Mononuclear cell (primary cell): ENCODE measurements at regions not wholly inside any gene's neighbourhood (a gene's known extent, or its start where the extent isn't known, plus 50 kb on each side); places are given as distances from the start of the nearest gene placed in this dataset.

Source experiments
- H3K27me3 ChIP-seq: 2 replicates; pipeline ENCODE4 v1.6.0; 2011; ENCODE audit warnings: low read length, control low read depth; ENCODE audit not compliant: insufficient read depth
- H3K4me1 ChIP-seq: 2 replicates; pipeline ENCODE4 v1.5.1; 2011; ENCODE audit warnings: mild to moderate bottlenecking, low read length, control low read depth; ENCODE audit not compliant: insufficient read depth
- H3K4me3 ChIP-seq: 2 replicates; pipeline ENCODE4 v1.5.1; 2011; ENCODE audit warnings: mild to moderate bottlenecking, low read length, moderate library complexity
- H3K9me3 ChIP-seq: 2 replicates; pipeline ENCODE4 v1.5.1; 2011; ENCODE audit warnings: low read depth, mild to moderate bottlenecking, control low read depth, low read length

- Histone ChIP-seq H3K27me3 (no peaks in the 10 kb centered on the region), H3K9me3 (no peaks in the 10 kb centered on the region)
Measured at GRCh38 chr14:54322701-54323337, 74.0 kb upstream of the CDKN3 start.

GRCh38 chr14:54325766-54326165 is 71.0 kb upstream of the CDKN3 start:
- Histone ChIP-seq H3K9me3 (no peaks in the 10 kb centered on the region), H3K4me3 (no peak overlapping the region), H3K4me1 (no peaks in the 10 kb centered on the region), H3K27me3 (no peaks in the 10 kb centered on the region)

More at GRCh38 chr14:54322701-54323337, 74.0 kb upstream of the CDKN3 start:
- no peak overlapping the region for H3K4me3 ChIP-seq
- H3K4me1 ChIP-seq, result no peaks in the 10 kb centered on the region

- no peak overlapping the region for H3K4me3 ChIP-seq
- H3K4me1 ChIP-seq, result no peaks in the 10 kb centered on the region
- H3K27me3 ChIP-seq, result peaks cover 5% of the 10 kb centered on the region
- no peaks in the 10 kb centered on the region for H3K9me3 ChIP-seq
Measured at GRCh38 chr14:54329082-54329695, 67.6 kb upstream of the CDKN3 start.

GRCh38 chr14:54330876-54331275 is 65.9 kb upstream of the CDKN3 start:
- H3K27me3 ChIP-seq, result peaks cover 5% of the 10 kb centered on the region
- no peak overlapping the region for H3K4me3 ChIP-seq
- no peaks in the 10 kb centered on the region for H3K4me1 ChIP-seq
- no peaks in the 10 kb centered on the region for H3K9me3 ChIP-seq

- H3K4me3 ChIP-seq, result no peak overlapping the region
- no peaks in the 10 kb centered on the region for H3K4me1 ChIP-seq
- no peaks in the 10 kb centered on the region for H3K9me3 ChIP-seq
- peaks cover 5% of the 10 kb centered on the region for H3K27me3 ChIP-seq
Measured at GRCh38 chr14:54331516-54331915, 65.3 kb upstream of the CDKN3 start.

- Histone ChIP-seq H3K4me3 (no peak overlapping the region), H3K4me1 (no peaks in the 10 kb centered on the region), H3K9me3 (no peaks in the 10 kb centered on the region), H3K27me3 (peaks cover 8% of the 10 kb centered on the region)
Measured at GRCh38 chr14:54332490-54332889, 64.3 kb upstream of the CDKN3 start.

GRCh38 chr14:54333511-54333910 is 63.3 kb upstream of the CDKN3 start:
- H3K4me1 ChIP-seq, result no peaks in the 10 kb centered on the region
- H3K4me3 ChIP-seq, result no peak overlapping the region
- H3K9me3 ChIP-seq, result no peaks in the 10 kb centered on the region

GRCh38 chr14:54335569-54336155 is 61.1 kb upstream of the CDKN3 start:
- H3K4me3 ChIP-seq, result no peak overlapping the region
- peaks cover 8% of the 10 kb centered on the region for H3K27me3 ChIP-seq
- no peaks in the 10 kb centered on the region for H3K4me1 ChIP-seq
- H3K9me3 ChIP-seq, result no peaks in the 10 kb centered on the region

More at GRCh38 chr14:54333511-54333910, 63.3 kb upstream of the CDKN3 start:
- H3K27me3 ChIP-seq, result peaks cover 8% of the 10 kb centered on the region

- H3K4me3 ChIP-seq, result no peak overlapping the region
- H3K4me1 ChIP-seq, result no peaks in the 10 kb centered on the region
- H3K9me3 ChIP-seq, result no peaks in the 10 kb centered on the region
- peaks cover 4% of the 10 kb centered on the region for H3K27me3 ChIP-seq
Measured at GRCh38 chr14:54337314-54337713, 59.5 kb upstream of the CDKN3 start.

- peaks cover 3% of the 10 kb centered on the region for H3K27me3 ChIP-seq
- no peak overlapping the region for H3K4me3 ChIP-seq
- no peaks in the 10 kb centered on the region for H3K9me3 ChIP-seq
- no peaks in the 10 kb centered on the region for H3K4me1 ChIP-seq
Measured at GRCh38 chr14:54338696-54339317, 58.0 kb upstream of the CDKN3 start.

- H3K4me1 ChIP-seq, result no peaks in the 10 kb centered on the region
- H3K27me3 ChIP-seq, result peaks cover 3% of the 10 kb centered on the region
- no peak overlapping the region for H3K4me3 ChIP-seq
- no peaks in the 10 kb centered on the region for H3K9me3 ChIP-seq
Measured at GRCh38 chr14:54339771-54340170, 57.0 kb upstream of the CDKN3 start.

GRCh38 chr14:54342806-54343205 is 54.0 kb upstream of the CDKN3 start:
- H3K4me1 ChIP-seq, result no peaks in the 10 kb centered on the region
- H3K4me3 ChIP-seq, result no peak overlapping the region
- H3K9me3 ChIP-seq, result no peaks in the 10 kb centered on the region
- H3K27me3 ChIP-seq, result no peaks in the 10 kb centered on the region

GRCh38 chr14:54343272-54344121 is 53.3 kb upstream of the CDKN3 start:
- H3K27me3 ChIP-seq, result no peaks in the 10 kb centered on the region
- H3K4me1 ChIP-seq, result no peaks in the 10 kb centered on the region
- H3K9me3 ChIP-seq, result no peaks in the 10 kb centered on the region
- H3K4me3 ChIP-seq, result no peak overlapping the region

GRCh38 chr14:54344445-54344844 is 52.4 kb upstream of the CDKN3 start:
- Histone ChIP-seq H3K4me1 (no peaks in the 10 kb centered on the region), H3K27me3 (no peaks in the 10 kb centered on the region), H3K4me3 (no peak overlapping the region), H3K9me3 (no peaks in the 10 kb centered on the region)

GRCh38 chr14:54346257-54346656 is 50.5 kb upstream of the CDKN3 start:
- H3K4me3 ChIP-seq, result no peak overlapping the region
- no peaks in the 10 kb centered on the region for H3K27me3 ChIP-seq
- H3K9me3 ChIP-seq, result no peaks in the 10 kb centered on the region
- H3K4me1 ChIP-seq, result no peaks in the 10 kb centered on the region
